HepG2 (cell line): ENCODE measurements at regions not wholly inside any gene's neighbourhood (a gene's known extent, or its start where the extent isn't known, plus 50 kb on each side); places are given as distances from the start of the nearest gene placed in this dataset.

Experiments
- CCDC6 ChIP-seq: sonication (generic); formaldehyde crosslinking; IDR thresholded peaks from 2 replicates; pipeline ENCODE4 v1.8.1; 2022; ENCODE audit warnings: mild to moderate bottlenecking, missing genetic modification reagents, moderate library complexity
- CHD4 ChIP-seq: fragments of 200-600 bp; sonication (generic); IDR thresholded peaks from 2 replicates; pipeline ENCODE4 v1.7.0; 2017; ENCODE audit warnings: mild to moderate bottlenecking, low read length, borderline replicate concordance
- FOXA1 ChIP-seq, 2 experiments: fragments of 450-650 bp in 1 of 2; sonication (generic) in 1 of 2; formaldehyde crosslinking in 1 of 2; IDR thresholded peaks; 2 replicates each; pipeline versions ENCODE4 v1.4.0 to v1.6.1; 2016 to 2020; ENCODE audit warnings: missing genetic modification reagents in 1 of 2
- HHEX ChIP-seq: IDR thresholded peaks from 2 replicates; pipeline ENCODE4 v1.6.1; 2016; ENCODE audit warnings: control low read depth
- HIC2 ChIP-seq: sonication (generic); formaldehyde crosslinking; IDR thresholded peaks from 2 replicates; pipeline ENCODE4 v1.9.0; 2022; ENCODE audit warnings: low read depth, missing genetic modification reagents
- HOXA9 ChIP-seq: sonication (generic); formaldehyde crosslinking; IDR thresholded peaks from 2 replicates; pipeline ENCODE4 v1.8.1; 2022; ENCODE audit warnings: missing genetic modification reagents, mild to moderate bottlenecking, moderate library complexity, borderline replicate concordance
- IKZF5 ChIP-seq: IDR thresholded peaks from 2 replicates; pipeline ENCODE4 v1.6.1; 2018; ENCODE audit warnings: missing genetic modification reagents, mild to moderate bottlenecking, missing compliant biosample characterization
- MYNN ChIP-seq: sonication (generic); formaldehyde crosslinking; IDR thresholded peaks from 2 replicates; pipeline ENCODE4 v1.4.0; 2020; ENCODE audit warnings: mild to moderate bottlenecking, low read depth, missing genetic modification reagents
- NCOR1 ChIP-seq: fragments of 200-600 bp; sonication (generic); IDR thresholded peaks from 2 replicates; pipeline ENCODE4 v1.7.0; 2017; ENCODE audit warnings: antibody characterized with exemption, low read length, borderline replicate concordance
- PRPF4 ChIP-seq: fragments of 200-400 bp; formaldehyde crosslinking; IDR thresholded peaks from 2 replicates; pipeline ENCODE4 v1.6.1; 2016; ENCODE audit warnings: low read length, low read depth; ENCODE audit not compliant: poor library complexity, severe bottlenecking
- RAD51 ChIP-seq: fragments of 450-650 bp; IDR thresholded peaks from 2 replicates; pipeline ENCODE4 v1.6.1; 2016; ENCODE audit warnings: borderline replicate concordance
- RFXAP ChIP-seq: sonication (generic); formaldehyde crosslinking; IDR thresholded peaks from 2 replicates; pipeline ENCODE4 v1.4.0; 2020; ENCODE audit warnings: missing genetic modification reagents, borderline replicate concordance
- SIX1 ChIP-seq: sonication (generic); formaldehyde crosslinking; IDR thresholded peaks from 2 replicates; pipeline ENCODE4 v1.4.0; 2020; ENCODE audit warnings: missing genetic modification reagents, borderline replicate concordance
- SNAPC2 ChIP-seq: sonication (generic); formaldehyde crosslinking; IDR thresholded peaks from 2 replicates; pipeline ENCODE4 v1.8.1; 2022; ENCODE audit warnings: mild to moderate bottlenecking, missing genetic modification reagents
- SOX6 ChIP-seq, 2 experiments: fragments of 450-650 bp in 1 of 2; sonication (generic) in 1 of 2; formaldehyde crosslinking in 1 of 2; IDR thresholded peaks; 2 replicates each; pipeline versions ENCODE4 v1.4.0 to v1.6.1; 2017 to 2020; ENCODE audit warnings: antibody characterized with exemption in 1 of 2, mild to moderate bottlenecking in 1 of 2, missing genetic modification reagents in 1 of 2
- TCF12 ChIP-seq, 2 experiments: fragments of 450-650 bp in 1 of 2; sonication (generic) in 1 of 2; formaldehyde crosslinking in 1 of 2; IDR thresholded peaks; 2 replicates each; pipeline versions ENCODE4 v1.6.1 to v1.8.0; 2017 to 2022; ENCODE audit warnings: antibody characterized with exemption in 1 of 2, mild to moderate bottlenecking in 1 of 2, missing genetic modification reagents in 1 of 2, moderate library complexity in 1 of 2
- ZNF205 ChIP-seq: IDR thresholded peaks from 2 replicates; pipeline ENCODE4 v1.6.1; 2018; ENCODE audit warnings: missing biosample characterization, missing genetic modification reagents
- ZNF264 ChIP-seq: sonication (generic); formaldehyde crosslinking; IDR thresholded peaks from 2 replicates; pipeline ENCODE4 v1.4.0; 2020; ENCODE audit warnings: missing genetic modification reagents
- ZNF3 ChIP-seq: IDR thresholded peaks from 2 replicates; pipeline ENCODE4 v1.7.0; 2017; ENCODE audit warnings: inconsistent platforms
- ZNF839 ChIP-seq: sonication (generic); formaldehyde crosslinking; IDR thresholded peaks from 2 replicates; pipeline ENCODE4 v1.4.0; 2020; ENCODE audit warnings: missing genetic modification reagents, mild to moderate bottlenecking, borderline replicate concordance
- TF ChIP-seq, protein P1 (sequence below): sonication (generic); formaldehyde crosslinking; IDR thresholded peaks from 2 replicates; pipeline ENCODE4 v1.8.0; 2022; ENCODE audit warnings: missing genetic modification reagents, mild to moderate bottlenecking, moderate library complexity, borderline replicate concordance
- TF ChIP-seq, protein P2 (sequence below): sonication (generic); formaldehyde crosslinking; IDR thresholded peaks from 2 replicates; pipeline ENCODE4 v1.4.0; 2020; ENCODE audit warnings: missing genetic modification reagents, low read depth, mild to moderate bottlenecking, borderline replicate concordance

DNA sequence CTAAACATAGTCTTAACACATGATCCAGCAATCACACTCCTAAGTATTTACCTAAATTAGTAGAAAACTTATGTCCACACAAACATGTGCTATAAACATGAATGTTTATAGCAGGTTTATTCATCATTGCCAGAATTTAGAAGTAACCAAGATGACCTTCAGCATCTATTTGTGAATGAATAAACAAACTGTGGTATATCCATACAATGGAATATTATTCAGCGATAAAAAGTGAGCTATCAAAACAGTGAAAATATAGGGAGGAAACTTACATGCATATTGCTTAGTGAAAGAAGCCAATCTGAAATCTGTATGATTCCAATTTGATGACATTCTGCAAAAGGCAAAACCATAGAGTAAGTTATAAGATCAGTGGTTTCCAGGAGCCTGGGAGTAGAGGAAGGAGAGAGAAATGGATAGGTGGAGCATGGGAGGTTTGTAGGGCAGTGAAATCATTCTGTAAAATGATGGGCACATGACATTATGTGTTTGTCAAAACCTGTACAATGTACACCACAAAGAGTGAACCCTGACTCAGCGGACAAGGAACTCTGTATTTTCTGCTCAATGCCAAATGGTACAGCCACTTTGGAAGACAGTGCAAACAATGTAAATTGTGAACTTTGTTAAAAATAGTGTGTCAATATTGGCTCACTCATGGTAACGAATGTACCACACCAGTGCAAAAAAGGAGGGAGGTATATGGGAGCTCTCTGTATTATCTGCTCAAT is 61.9 kb upstream of the IGFBP2 start (continued):
- TF ChIP-seq, protein P1, sequence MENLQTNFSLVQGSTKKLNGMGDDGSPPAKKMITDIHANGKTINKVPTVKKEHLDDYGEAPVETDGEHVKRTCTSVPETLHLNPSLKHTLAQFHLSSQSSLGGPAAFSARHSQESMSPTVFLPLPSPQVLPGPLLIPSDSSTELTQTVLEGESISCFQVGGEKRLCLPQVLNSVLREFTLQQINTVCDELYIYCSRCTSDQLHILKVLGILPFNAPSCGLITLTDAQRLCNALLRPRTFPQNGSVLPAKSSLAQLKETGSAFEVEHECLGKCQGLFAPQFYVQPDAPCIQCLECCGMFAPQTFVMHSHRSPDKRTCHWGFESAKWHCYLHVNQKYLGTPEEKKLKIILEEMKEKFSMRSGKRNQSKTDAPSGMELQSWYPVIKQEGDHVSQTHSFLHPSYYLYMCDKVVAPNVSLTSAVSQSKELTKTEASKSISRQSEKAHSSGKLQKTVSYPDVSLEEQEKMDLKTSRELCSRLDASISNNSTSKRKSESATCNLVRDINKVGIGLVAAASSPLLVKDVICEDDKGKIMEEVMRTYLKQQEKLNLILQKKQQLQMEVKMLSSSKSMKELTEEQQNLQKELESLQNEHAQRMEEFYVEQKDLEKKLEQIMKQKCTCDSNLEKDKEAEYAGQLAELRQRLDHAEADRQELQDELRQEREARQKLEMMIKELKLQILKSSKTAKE = peak; percentile 81; the same call in 1 of the 2 replicates
- TF ChIP-seq ZNF205 (peak; percentile 63; the same call in 1 of the 2 replicates), HHEX (CRISPR knock-in tag) (peak; percentile 83), SNAPC2 (CRISPR knock-in tag) (peak; percentile 74; the same call in 1 of the 2 replicates), CCDC6 (peak; percentile 54; the same call in 1 of the 2 replicates), HIC2 (CRISPR knock-in tag) (0 out of 2 replicates have a peak, but pooled peaks have one; percentile 69), SOX6 (IDR thresholded peaks at IDR 0.05) (no peak), SOX6 (CRISPR knock-in tag; IDR thresholded peaks at IDR 0.05) (peak; percentile 97), FOXA1 (IDR thresholded peaks at IDR 0.05) (peak; percentile 90), FOXA1 (CRISPR knock-in tag; IDR thresholded peaks at IDR 0.05) (peak; percentile 90), ZNF264 (CRISPR knock-in tag) (peak; percentile 92), CHD4 (peak; percentile 56; the same call in 1 of the 2 replicates), SIX1 (CRISPR knock-in tag) (peak; percentile 55; the same call in 1 of the 2 replicates), NCOR1 (peak; percentile 90; the same call in 1 of the 2 replicates), PRPF4 (no peak), ZNF3 (CRISPR knock-in tag) (no peak), MYNN (CRISPR knock-in tag) (no peak), ZNF839 (no peak; the same call in 1 of the 2 replicates), RFXAP (CRISPR knock-in tag) (peak; percentile 74; the same call in 1 of the 2 replicates), HOXA9 (no peak), RAD51 (0 out of 2 replicates have a peak, but pooled peaks have one; percentile 7), TCF12 (IDR thresholded peaks at IDR 0.05) (no peak), TCF12 (CRISPR knock-in tag; IDR thresholded peaks at IDR 0.05) (0 out of 2 replicates have a peak, but pooled peaks have one; percentile 8), IKZF5 (peak; percentile 98)
- TF ChIP-seq, protein P2, sequence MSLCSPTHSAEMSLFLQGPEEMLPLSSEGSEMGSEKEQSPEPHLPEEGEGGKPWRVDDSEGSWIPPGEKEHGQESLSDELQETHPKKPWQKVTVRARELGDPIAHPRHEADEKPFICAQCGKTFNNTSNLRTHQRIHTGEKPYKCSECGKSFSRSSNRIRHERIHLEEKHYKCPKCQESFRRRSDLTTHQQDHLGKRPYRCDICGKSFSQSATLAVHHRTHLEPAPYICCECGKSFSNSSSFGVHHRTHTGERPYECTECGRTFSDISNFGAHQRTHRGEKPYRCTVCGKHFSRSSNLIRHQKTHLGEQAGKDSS (CRISPR knock-in tag) = no peak
